ENCODE measurements at regions not wholly inside any gene's neighbourhood (a gene's known extent, or its start where the extent isn't known, plus 50 kb on each side); places are given as distances from the start of the nearest gene placed in this dataset.

- no peak for TF ChIP-seq EP300 (IDR thresholded peaks at IDR 0.05; ENCODE audit: borderline replicate concordance)
- TF ChIP-seq FOXM1 (IDR thresholded peaks at IDR 0.05; ENCODE audit: borderline replicate concordance, low read depth) = no peak
- TF ChIP-seq CEBPB (IDR thresholded peaks at IDR 0.05) = no peak
- TF ChIP-seq NFIC (IDR thresholded peaks at IDR 0.05) = no peak
- TF ChIP-seq CREB1 (IDR thresholded peaks at IDR 0.05; ENCODE audit: low read depth) = no peak
- no peak for TF ChIP-seq USF1 (IDR thresholded peaks at IDR 0.05)
- TF ChIP-seq TEAD4 (IDR thresholded peaks at IDR 0.05) = no peak
- TF ChIP-seq RAD21 (IDR thresholded peaks at IDR 0.05; ENCODE audit: low read depth) = no peak
- TF ChIP-seq YY1 (IDR thresholded peaks at IDR 0.05; ENCODE audit: low read depth) = no peak
- no peak for TF ChIP-seq TAF1 (IDR thresholded peaks at IDR 0.05; ENCODE audit: low read depth)
- no peak for TF ChIP-seq MAX (IDR thresholded peaks at IDR 0.05)
- no peak for TF ChIP-seq EGR1 (IDR thresholded peaks at IDR 0.05)
Measured at GRCh38 chr9:88659126-88659525, 124.1 kb downstream of the NXNL2 start.
